ENCODE measurements at regions not wholly inside any gene's neighbourhood (a gene's known extent, or its start where the extent isn't known, plus 50 kb on each side); places are given as distances from the start of the nearest gene placed in this dataset.

DNA sequence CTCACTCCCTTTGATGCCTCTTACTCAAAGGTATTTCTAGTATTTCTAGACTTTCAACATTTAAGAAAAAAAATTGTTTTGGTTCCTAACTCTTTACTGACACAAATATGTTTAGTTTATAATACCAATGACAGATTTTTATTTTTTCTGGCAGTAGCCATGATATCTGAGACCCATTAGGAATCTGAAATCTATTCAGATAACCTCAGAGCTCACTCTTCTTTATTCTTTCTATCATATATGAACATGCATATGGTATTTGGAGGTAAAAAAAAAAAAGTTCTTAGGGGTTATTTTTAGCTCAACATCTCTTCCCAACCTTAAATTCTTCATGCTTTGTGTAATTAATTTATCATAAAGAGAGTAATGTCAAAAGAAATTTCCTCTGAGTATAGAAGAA, 465.5 kb downstream of the CDH2 start:
- no peaks in the 10 kb centered on the region for H4K20me1 ChIP-seq (ENCODE audit: control insufficient read depth, insufficient read depth, insufficient read length)
- no peak overlapping the region for H2BK12ac ChIP-seq (ENCODE audit: insufficient read length, low read depth, low read length)
- H3K27me3 ChIP-seq (ENCODE audit: insufficient read depth, low read length): no peaks in the 10 kb centered on the region
- peaks cover 15% of the 10 kb centered on the region for H3K4me1 ChIP-seq (ENCODE audit: insufficient read depth, low read length)
- H3K27me3 Mint-ChIP-seq (ENCODE audit: low read depth): no peaks in the 10 kb centered on the region
- no peak overlapping the region for H4K8ac ChIP-seq (replicated peaks; ENCODE audit: insufficient read length, low read depth, low read length)
- H3K36me3 Mint-ChIP-seq (ENCODE audit: insufficient read depth in 1 of 3, low read depth in 3 of 3): peaks cover 4 to 32% (median 18%) of the 10 kb centered on the region in 3 experiments; a peak in 6 of 7 replicates
- no peak overlapping the region for H3K9ac ChIP-seq (ENCODE audit: extremely low read depth, insufficient read length, low read length)
- no peak overlapping the region for H2AK5ac ChIP-seq (ENCODE audit: insufficient read length, low read length)
- H4K91ac ChIP-seq (ENCODE audit: insufficient read length, low read depth, low read length): no peak overlapping the region
- H3K79me1 ChIP-seq (ENCODE audit: insufficient read depth, low read depth, low read length, poor library complexity, severe bottlenecking): no peaks in the 10 kb centered on the region
- H3K4me2 ChIP-seq (ENCODE audit: insufficient read depth, insufficient read length, low read length): no peak overlapping the region
- no peak for DNase-seq
- H3K27ac Mint-ChIP-seq: peak overlapping the region in 1 of 3 experiments; percentile 97; a peak in 2 of 7 replicates
- no peak overlapping the region for H3K4ac ChIP-seq (ENCODE audit: low read depth, low read length)
- no peak overlapping the region for H3K27ac ChIP-seq (ENCODE audit: insufficient read length, low read depth, low read length)
- H3K14ac ChIP-seq (ENCODE audit: insufficient read depth, low read length): no peak overlapping the region
- no peak overlapping the region for H2BK120ac ChIP-seq (ENCODE audit: low read depth, low read length, poor library complexity, severe bottlenecking)
- H2BK15ac ChIP-seq (ENCODE audit: low read depth, low read length): no peak overlapping the region
- H3K23ac ChIP-seq (ENCODE audit: insufficient read length, low read depth, low read length): no peak overlapping the region
- H3K23me2 ChIP-seq (ENCODE audit: insufficient read length, low read depth, low read length, poor library complexity, severe bottlenecking): no peaks in the 10 kb centered on the region
- TF ChIP-seq, protein P1, sequence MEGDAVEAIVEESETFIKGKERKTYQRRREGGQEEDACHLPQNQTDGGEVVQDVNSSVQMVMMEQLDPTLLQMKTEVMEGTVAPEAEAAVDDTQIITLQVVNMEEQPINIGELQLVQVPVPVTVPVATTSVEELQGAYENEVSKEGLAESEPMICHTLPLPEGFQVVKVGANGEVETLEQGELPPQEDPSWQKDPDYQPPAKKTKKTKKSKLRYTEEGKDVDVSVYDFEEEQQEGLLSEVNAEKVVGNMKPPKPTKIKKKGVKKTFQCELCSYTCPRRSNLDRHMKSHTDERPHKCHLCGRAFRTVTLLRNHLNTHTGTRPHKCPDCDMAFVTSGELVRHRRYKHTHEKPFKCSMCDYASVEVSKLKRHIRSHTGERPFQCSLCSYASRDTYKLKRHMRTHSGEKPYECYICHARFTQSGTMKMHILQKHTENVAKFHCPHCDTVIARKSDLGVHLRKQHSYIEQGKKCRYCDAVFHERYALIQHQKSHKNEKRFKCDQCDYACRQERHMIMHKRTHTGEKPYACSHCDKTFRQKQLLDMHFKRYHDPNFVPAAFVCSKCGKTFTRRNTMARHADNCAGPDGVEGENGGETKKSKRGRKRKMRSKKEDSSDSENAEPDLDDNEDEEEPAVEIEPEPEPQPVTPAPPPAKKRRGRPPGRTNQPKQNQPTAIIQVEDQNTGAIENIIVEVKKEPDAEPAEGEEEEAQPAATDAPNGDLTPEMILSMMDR (conservative IDR thresholded peaks at IDR 0.05): no peak
- no peak overlapping the region for H3K56ac ChIP-seq (ENCODE audit: insufficient read length, low read depth, low read length)
- no peak overlapping the region for H2BK20ac ChIP-seq (ENCODE audit: low read depth, low read length, poor library complexity, severe bottlenecking)
- H3T11ph ChIP-seq (ENCODE audit: low read length): no peak overlapping the region
- peaks cover 18 to 22% of the 10 kb centered on the region in 2 experiments; a peak in 4 of 5 replicates for H3K9me3 Mint-ChIP-seq
- H3K4me3 Mint-ChIP-seq: no peak overlapping the region
- H3K9me3 ChIP-seq (ENCODE audit: control insufficient read depth, low read depth, low read length): no peaks in the 10 kb centered on the region
- H3K18ac ChIP-seq (ENCODE audit: insufficient read length, low read depth, low read length): no peak overlapping the region
- H2AFZ ChIP-seq (ENCODE audit: low read length): no peak overlapping the region
- peaks cover 44 to 58% of the 10 kb centered on the region in 2 experiments for H3K4me1 Mint-ChIP-seq
- no peak overlapping the region for H2BK5ac ChIP-seq (ENCODE audit: insufficient read length, low read length)
- no peaks in the 10 kb centered on the region for H3K79me2 ChIP-seq (ENCODE audit: insufficient read depth, low read length)
- no peak overlapping the region for H4K5ac ChIP-seq (ENCODE audit: insufficient read length, low read depth, low read length)
